ENCODE measurements at regions not wholly inside any gene's neighbourhood (a gene's known extent, or its start where the extent isn't known, plus 50 kb on each side); places are given as distances from the start of the nearest gene placed in this dataset.
"Not testable (repeated sequence)": the region's sequence is repeated elsewhere in the genome, so short reads cannot be mapped to it uniquely, and the experiment has no call there.

DNA sequence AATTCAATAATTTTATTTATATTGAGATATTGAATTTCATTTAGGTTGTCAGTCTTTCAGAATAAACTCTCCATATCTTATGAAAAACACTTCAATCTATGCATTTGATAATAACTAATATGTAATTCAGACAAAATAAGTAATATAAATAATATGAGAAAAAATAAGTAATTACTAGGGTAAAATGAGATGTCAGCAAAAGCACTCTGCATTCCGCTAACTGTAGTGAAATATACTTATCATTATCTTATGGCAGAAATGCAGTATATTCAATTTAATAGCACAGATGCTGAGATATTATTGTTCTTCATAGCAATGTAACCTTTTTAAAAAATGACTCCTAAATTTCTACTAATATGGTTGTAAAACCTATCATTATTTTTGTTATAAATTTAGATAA, 606.2 kb upstream of the VRK2 start:
- no peak for DNase-seq (ENCODE audit: low read depth)

GRCh38 chr2:57443086-57443485, 603.5 kb upstream of the VRK2 start:
- no peak for DNase-seq (ENCODE audit: low read depth)

DNA sequence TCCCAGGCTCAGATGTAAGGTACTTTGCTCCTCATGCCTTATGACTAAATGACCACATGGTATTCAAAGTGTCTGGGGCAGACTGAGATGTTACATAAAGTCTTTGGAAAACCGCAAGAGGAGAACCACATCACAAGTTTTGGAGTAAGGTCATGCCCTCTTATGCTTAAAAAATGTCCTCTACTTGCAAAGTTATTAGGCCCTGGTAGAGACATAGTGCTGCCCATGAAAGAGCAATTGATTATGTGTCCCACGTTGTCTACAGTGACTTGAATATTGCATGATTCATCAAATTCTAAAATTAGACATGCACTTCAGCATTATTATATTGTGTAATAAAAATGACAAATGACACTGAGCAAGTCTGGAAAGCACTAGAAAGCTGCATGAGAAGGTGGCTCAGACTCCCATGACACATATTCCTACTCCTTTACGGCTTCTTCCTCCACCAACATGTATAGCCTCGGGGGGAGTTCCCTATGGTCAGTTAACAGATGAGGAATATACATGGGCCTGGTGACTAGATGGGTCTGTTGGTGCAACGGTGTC, 602.6 kb upstream of the VRK2 start:
- no peak for DNase-seq (ENCODE audit: low read depth)

GRCh38 chr2:57444752-57445430, 601.7 kb upstream of the VRK2 start:
- no peak for DNase-seq (ENCODE audit: low read depth)

DNA sequence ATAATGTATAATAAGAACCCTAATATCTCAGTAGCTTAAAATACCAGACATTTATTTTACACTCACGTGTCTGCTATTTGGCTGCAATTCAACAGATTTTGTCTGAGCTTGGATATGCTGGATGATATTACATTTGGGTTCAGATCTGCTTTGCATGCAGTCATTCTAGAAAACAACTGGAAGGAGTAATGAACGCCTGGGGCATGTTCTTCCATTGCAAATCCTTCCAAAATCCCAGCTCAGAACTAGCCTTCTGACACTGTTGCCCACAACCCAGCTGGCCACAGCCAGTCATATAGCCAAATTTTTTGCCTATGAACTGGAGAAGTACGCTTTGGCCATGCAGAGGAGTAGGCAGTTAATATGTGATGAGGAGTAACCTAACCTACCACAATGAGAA, 597.8 kb upstream of the VRK2 start:
- DNase-seq (ENCODE audit: low read depth): no peak

DNA sequence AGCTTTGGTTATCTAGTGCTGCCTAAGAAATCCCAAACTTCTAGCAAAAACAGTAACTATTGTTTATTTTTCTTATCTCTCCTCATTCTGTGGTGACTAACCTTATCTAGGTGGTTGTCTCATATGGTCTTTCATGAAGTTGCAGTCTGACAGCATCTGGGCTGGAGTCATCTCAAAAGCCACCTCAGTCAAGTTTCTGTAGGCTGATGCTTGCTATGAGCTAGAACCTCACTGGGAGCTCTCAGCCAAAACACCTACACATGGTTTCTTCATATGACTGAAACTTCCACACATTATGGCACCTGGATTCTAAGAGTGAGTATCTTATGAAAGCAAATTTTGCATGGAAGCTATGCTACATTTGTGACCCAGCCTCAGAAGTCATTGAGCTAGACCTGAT, 596.4 kb upstream of the VRK2 start:
- no peak for DNase-seq (ENCODE audit: low read depth)

GRCh38 chr2:57452634-57453033, 594.0 kb upstream of the VRK2 start:
- DNase-seq (ENCODE audit: low read depth): no peak

DNA sequence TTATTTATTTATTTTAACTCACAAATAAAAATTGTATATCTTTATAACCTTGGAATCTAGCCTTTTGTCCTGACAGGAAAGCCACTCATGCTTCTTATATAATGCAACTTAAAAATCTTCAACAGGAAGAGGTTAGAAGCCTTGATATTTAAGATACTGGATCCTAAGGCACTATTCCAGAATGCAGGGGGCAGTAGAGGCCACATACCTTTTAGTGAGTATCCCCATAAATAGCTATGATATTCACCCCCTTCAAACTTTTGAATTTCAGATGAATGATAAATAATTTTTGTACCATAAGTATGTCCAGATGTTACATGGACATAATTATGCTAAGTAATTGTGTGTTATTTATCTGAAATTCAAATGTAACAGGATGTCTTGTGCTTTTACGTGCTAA, 592.7 kb upstream of the VRK2 start:
- DNase-seq (ENCODE audit: low read depth): no peak

GRCh38 chr2:57460396-57461276, 586.0 kb upstream of the VRK2 start:
- DNase-seq (ENCODE audit: low read depth): no peak

- no peak for DNase-seq (ENCODE audit: low read depth)
Observed at GRCh38 chr2:57461624-57462023, 585.0 kb upstream of the VRK2 start.

- no peak for DNase-seq (ENCODE audit: low read depth)
Observed at GRCh38 chr2:57465067-57465466, 581.5 kb upstream of the VRK2 start.

GRCh38 chr2:57465967-57466366, 580.6 kb upstream of the VRK2 start:
- no peak for DNase-seq (ENCODE audit: low read depth)

DNA sequence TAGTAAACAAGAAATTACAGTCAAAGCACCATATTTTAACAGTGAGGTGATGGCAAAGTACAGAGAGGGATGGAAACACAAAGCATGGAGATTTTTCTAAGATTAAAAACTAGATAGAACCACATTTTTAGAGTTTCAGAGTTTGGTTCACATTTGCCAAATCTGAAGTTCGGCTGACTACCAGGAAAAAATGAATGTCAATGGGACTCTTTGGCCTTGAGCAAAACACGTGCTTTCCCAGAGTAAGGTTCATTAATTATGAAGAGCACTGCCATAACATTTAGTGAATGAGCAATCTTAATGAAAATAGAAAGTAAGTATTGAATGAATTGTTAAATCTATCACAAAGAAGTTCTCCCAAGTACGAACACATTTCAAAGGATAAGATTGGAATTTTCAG, 571.2 kb upstream of the VRK2 start:
- no peak for DNase-seq (ENCODE audit: low read depth)

DNA sequence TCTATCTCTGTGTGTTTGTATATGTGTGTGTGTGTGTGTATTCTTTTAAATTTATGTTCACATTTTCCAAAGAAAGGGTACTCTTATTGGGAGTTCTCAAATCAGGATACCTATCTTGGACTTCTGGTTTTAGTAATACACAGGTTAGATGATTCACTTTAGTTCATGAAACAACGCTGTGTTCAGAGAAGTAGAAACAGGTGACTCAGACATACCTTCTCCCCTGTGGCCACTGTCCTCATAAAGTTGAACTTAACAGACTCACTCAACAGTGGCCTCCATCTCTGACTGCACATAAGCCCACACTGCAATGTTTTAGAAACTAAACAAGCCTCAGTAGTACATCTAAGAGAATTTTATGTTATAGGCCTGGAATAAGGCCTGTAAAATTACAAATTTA, 566.6 kb upstream of the VRK2 start:
- no peak for DNase-seq (ENCODE audit: low read depth)

- no peak for DNase-seq (ENCODE audit: low read depth)
Observed at GRCh38 chr2:57488061-57488460, 558.5 kb upstream of the VRK2 start.

DNA sequence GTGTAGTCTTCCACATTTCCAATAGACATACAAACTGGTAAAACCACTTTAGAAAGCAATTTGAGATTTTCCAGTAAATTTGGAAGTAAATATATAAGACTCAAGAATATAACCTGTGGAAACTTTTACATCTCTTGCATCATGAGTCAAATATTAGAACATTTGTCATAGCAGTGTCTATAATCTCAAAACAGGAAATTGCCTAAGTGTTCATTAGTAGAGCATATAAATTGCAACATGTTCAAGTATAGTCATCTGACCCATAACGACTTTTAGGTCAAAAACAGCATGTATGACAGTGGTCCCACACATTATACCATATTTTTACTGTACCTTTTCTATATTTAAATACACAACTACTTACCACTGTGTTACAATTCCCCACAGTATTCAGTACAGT, 555.9 kb upstream of the VRK2 start:
- no peak for DNase-seq (ENCODE audit: low read depth)

GRCh38 chr2:57491213-57491612, 555.4 kb upstream of the VRK2 start:
- no peak for DNase-seq (ENCODE audit: low read depth)

GRCh38 chr2:57493966-57494365, 552.6 kb upstream of the VRK2 start:
- DNase-seq (ENCODE audit: low read depth): not testable (repeated sequence)

DNA sequence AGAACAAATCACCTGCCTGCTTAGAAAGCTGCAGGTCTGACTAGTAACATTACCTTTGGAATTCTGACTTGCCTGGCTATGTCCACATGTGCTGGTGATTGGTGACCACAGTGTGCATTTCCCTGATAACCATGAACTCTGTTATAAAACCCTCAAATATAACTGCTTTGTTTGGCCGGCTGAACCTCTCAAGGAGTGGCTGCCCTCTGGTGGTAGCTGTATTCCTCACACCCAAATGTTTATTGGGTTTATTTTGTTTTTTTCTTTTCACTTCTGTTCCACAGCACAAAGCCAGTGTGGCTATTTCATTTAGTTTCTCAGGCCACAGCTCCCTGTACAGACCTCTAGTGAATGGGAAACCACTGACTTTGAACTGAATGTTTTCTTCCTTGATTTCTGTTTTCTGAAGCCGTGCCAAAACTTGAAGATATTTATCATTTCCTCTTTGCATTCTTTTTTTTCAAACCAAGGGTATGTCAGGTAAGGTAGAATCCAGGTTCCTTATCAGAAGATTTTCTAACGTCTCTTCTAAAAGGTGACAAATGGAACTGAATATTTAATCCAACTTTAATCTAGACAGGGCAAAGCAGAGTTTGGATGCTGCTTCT, 549.0 kb upstream of the VRK2 start:
- no peak for DNase-seq (ENCODE audit: low read depth)

- no peak for DNase-seq (ENCODE audit: low read depth)
Observed at GRCh38 chr2:57504787-57505186, 541.8 kb upstream of the VRK2 start.

DNA sequence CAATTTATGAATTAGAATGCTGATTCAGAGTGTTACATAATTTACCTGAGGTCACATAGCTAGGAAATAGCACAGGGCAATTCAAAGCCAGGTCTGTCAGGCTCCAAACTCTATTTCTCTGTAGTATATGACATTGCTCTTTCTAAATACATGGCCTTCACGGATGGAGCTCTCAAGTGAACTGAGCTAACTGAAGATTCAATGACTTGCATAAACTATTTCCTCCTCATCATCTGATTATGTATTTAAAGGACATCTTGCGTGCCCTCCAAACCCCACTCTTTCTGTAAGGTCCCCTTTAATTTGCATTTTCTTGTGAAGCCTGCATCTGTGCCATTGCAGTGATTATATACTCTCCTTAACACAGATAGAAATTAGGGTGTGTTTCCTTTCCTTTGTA, 537.4 kb upstream of the VRK2 start:
- DNase-seq (ENCODE audit: low read depth): no peak

DNA sequence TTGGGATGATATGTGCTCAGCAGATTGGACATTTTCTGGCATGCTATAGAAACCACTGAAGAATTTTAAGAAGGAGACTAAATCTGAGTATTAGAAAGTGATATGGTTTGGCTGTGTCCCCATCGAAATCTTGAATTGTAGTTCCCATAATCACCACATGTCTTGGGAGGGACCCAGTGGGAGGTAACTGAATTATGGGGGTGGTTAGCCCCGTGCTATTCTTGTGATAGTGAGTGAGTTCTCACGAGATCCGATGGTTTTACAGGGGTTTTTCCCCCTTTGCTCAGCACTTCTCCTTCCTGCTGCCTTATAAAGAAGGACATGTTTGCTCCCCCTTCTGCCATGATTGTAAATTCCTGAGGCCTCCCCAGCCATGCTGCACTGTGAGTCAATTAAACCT, 535.9 kb upstream of the VRK2 start:
- no peak for DNase-seq (ENCODE audit: low read depth)

DNA sequence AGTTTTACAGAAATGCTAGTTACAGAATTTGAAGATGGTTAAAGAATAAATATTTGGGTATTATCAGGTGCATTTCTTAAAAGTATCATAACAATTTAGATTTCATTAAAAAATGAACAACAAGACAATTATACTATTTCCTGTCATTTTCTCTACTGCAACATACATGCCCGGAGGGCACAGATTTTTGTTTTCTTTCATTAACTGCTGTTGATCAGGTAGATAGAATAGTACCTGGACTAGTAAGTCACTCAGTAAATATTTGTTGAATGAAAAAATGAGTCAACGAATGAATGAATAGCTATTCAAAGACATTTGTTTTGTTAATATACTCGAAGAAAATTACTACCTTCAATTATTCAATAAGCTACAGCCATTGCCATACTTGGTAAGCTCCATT, 531.2 kb upstream of the VRK2 start:
- DNase-seq (ENCODE audit: low read depth): no peak

All from activated T-cell treated with anti-CD3 and anti-CD28 coated beads for 1 hour (primary cell).